ENCODE measurements at regions not wholly inside any gene's neighbourhood (a gene's known extent, or its start where the extent isn't known, plus 50 kb on each side); places are given as distances from the start of the nearest gene placed in this dataset.
"Not testable (repeated sequence)": the region's sequence is repeated elsewhere in the genome, so short reads cannot be mapped to it uniquely, and the experiment has no call there.

DNA sequence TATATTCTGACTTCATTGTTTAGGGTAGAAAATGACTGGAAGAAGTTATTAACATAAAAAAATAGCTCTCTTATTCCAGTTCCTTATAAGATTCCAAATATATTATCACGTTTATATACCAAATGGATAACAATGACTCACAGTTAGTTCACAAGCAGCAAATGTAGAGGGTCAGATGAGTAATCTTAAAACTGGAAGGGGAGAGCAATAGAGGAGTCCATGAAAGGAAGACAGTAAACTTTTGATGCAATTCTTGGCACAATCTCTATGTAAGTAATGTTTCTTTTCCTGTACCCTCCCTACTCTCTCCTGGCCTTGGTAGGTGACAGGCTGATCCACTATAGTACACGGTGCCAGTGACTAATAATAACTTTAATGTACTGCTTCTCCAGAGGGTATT lies 259.0 kb upstream of the TRPC5 start:
- H3K27ac Mint-ChIP-seq: no peak overlapping the region
- no peak for DNase-seq (ENCODE audit: low spot score)
- no peak overlapping the region for H3K4me3 Mint-ChIP-seq (ENCODE audit: low read depth)
- H3K36me3 Mint-ChIP-seq (ENCODE audit: low read depth): no peaks in the 10 kb centered on the region
- no peaks in the 10 kb centered on the region for H3K27me3 Mint-ChIP-seq (ENCODE audit: low read depth)
- intact Hi-C loops (cut with micrococcal nuclease): no loop called here
- no peaks in the 10 kb centered on the region for H3K9me3 Mint-ChIP-seq
- no peaks in the 10 kb centered on the region for H3K4me1 Mint-ChIP-seq (ENCODE audit: low read depth)

GRCh38 chrX:112313201-112313600 lies 230.6 kb upstream of the TRPC5 start:
- H3K36me3 Mint-ChIP-seq (ENCODE audit: low read depth): no peaks in the 10 kb centered on the region

DNA sequence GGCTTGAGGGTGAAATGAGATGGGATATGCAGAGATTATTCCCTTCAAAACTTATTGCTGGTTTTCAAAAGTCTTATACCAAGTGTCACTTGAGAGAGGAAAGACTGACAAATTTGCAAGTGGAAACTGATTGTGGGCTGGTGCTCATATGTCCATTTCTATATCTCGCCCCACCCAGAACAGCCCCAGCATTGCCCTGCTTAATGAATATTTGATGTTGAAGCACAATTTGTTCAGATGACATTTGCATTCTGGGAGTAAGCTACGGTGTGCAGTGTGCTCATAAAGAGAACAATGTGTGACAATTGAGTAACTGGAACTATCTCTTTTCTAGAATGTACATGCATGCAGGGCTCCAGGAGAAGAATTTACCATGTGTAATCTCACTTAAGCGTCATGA lies 223.5 kb upstream of the TRPC5 start:
- H3K36me3 Mint-ChIP-seq (ENCODE audit: low read depth): no peaks in the 10 kb centered on the region
- H3K27ac Mint-ChIP-seq: no peak overlapping the region
- H3K4me1 Mint-ChIP-seq (ENCODE audit: low read depth): no peaks in the 10 kb centered on the region
- H3K9me3 Mint-ChIP-seq: no peaks in the 10 kb centered on the region
- H3K4me3 Mint-ChIP-seq (ENCODE audit: low read depth): no peak overlapping the region
- no peaks in the 10 kb centered on the region for H3K27me3 Mint-ChIP-seq (ENCODE audit: low read depth)
- intact Hi-C loops (cut with micrococcal nuclease): no loop called here
- DNase-seq (ENCODE audit: low spot score): no peak

More at GRCh38 chrX:112313201-112313600, 230.6 kb upstream of the TRPC5 start:
- Mint-ChIP-seq H3K4me1 (ENCODE audit: low read depth) (no peaks in the 10 kb centered on the region), H3K27me3 (ENCODE audit: low read depth) (no peaks in the 10 kb centered on the region), H3K9me3 (no peaks in the 10 kb centered on the region), H3K27ac (no peak overlapping the region), H3K4me3 (ENCODE audit: low read depth) (no peak overlapping the region)
- no peak for DNase-seq (ENCODE audit: low spot score)
- intact Hi-C loops (cut with micrococcal nuclease): no loop called here

DNA sequence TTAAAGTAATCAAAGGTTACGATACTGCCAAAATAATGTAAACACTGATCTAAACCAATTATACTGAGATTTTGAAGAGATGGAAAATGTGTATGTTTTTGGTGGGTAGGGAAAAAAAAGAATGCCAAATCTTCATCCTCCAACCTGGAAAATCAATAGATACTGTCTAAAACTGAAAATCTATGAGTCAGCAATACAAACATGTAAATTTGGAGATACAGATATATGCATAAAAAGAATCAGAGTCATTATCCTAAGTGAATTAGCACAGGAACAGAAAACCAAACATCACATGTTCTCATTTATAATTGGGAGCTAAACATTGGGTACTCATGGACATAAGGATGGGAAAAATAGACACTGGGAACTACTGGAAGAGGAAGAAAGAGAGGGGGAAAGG lies 197.4 kb upstream of the TRPC5 start:
- H3K27me3 Mint-ChIP-seq (ENCODE audit: low read depth): no peaks in the 10 kb centered on the region
- H3K27ac Mint-ChIP-seq: no peak overlapping the region
- intact Hi-C loops (cut with micrococcal nuclease): no loop called here
- DNase-seq (ENCODE audit: low spot score): no peak
- H3K9me3 Mint-ChIP-seq: no peaks in the 10 kb centered on the region
- H3K36me3 Mint-ChIP-seq (ENCODE audit: low read depth): no peaks in the 10 kb centered on the region
- H3K4me1 Mint-ChIP-seq (ENCODE audit: low read depth): no peaks in the 10 kb centered on the region
- no peak overlapping the region for H3K4me3 Mint-ChIP-seq (ENCODE audit: low read depth)

DNA sequence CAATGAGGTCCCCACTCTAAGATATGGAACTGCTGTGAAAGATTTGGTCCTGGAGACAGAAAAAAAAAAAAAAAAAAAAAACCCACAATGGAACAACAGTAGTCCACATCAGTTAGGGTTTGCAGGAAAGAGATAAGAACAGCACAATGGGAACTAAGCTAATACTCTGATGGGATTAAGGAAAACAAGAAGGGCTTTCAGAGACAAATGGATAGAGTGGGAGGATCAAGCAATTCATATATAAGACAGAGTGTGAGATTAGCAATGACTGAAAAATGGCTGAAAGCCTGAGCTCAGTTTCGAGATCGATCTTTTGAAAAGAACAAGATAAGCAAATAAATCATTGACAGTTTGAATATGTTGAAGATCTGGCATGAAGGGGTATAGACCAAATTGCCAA lies 188.4 kb upstream of the TRPC5 start:
- intact Hi-C loops (cut with micrococcal nuclease): no loop called here
- H3K4me3 Mint-ChIP-seq (ENCODE audit: low read depth): no peak overlapping the region
- no peaks in the 10 kb centered on the region for H3K27me3 Mint-ChIP-seq (ENCODE audit: low read depth)
- DNase-seq (ENCODE audit: low spot score): no peak
- no peaks in the 10 kb centered on the region for H3K36me3 Mint-ChIP-seq (ENCODE audit: low read depth)
- H3K27ac Mint-ChIP-seq: no peak overlapping the region
- no peaks in the 10 kb centered on the region for H3K4me1 Mint-ChIP-seq (ENCODE audit: low read depth)
- H3K9me3 Mint-ChIP-seq: no peaks in the 10 kb centered on the region

DNA sequence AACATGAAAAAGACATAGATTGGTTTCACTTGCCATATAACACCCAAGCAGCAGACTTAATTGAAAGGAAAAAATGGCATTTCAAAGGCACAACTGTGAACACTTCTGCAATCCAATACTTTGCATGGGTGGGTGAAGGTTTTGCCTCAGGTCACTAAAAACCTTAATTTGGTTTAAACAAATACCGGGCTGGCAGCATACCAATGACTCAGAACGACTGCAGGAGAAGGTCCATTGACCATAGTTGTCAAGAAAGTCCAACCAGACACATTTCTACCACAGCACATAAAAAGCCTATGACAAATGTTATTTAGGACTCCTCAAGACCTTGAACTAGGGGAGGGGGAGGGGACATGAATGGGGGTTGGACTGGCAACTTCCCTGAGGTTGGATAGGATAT lies 183.6 kb upstream of the TRPC5 start:
- no peaks in the 10 kb centered on the region for H3K4me1 Mint-ChIP-seq (ENCODE audit: low read depth)
- no peak for DNase-seq (ENCODE audit: low spot score)
- H3K36me3 Mint-ChIP-seq (ENCODE audit: low read depth): no peaks in the 10 kb centered on the region
- no peak overlapping the region for H3K27ac Mint-ChIP-seq
- no peaks in the 10 kb centered on the region for H3K27me3 Mint-ChIP-seq (ENCODE audit: low read depth)
- intact Hi-C loops (cut with micrococcal nuclease): no loop called here
- H3K4me3 Mint-ChIP-seq (ENCODE audit: low read depth): no peak overlapping the region
- H3K9me3 Mint-ChIP-seq: no peaks in the 10 kb centered on the region

DNA sequence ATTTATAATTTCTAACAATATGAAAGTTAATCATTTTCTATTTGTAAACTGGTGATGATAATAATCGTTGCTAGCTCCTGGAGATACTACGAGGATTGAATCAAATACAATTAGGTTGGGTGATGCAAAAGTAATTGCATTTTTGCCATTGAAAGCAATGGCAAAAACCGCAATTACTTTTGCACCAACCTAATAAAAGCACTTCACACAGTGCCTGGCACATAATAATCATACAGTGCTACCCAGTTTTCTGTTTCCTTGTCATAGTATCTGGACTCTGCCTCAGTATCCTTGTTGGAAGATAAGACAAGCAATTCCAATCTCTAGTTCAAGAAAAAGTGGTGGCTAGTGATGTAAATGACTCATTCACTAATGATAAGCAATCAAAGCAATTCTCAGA lies 176.8 kb upstream of the TRPC5 start:
- no peaks in the 10 kb centered on the region for H3K36me3 Mint-ChIP-seq (ENCODE audit: low read depth)
- H3K4me1 Mint-ChIP-seq (ENCODE audit: low read depth): no peaks in the 10 kb centered on the region
- H3K9me3 Mint-ChIP-seq: no peaks in the 10 kb centered on the region
- no peak overlapping the region for H3K27ac Mint-ChIP-seq
- H3K27me3 Mint-ChIP-seq (ENCODE audit: low read depth): no peaks in the 10 kb centered on the region
- no peak overlapping the region for H3K4me3 Mint-ChIP-seq (ENCODE audit: low read depth)
- intact Hi-C loops (cut with micrococcal nuclease): no loop called here
- DNase-seq (ENCODE audit: low spot score): no peak

- H3K9me3 Mint-ChIP-seq: no peaks in the 10 kb centered on the region
- no peaks in the 10 kb centered on the region for H3K36me3 Mint-ChIP-seq (ENCODE audit: low read depth)
- intact Hi-C loops (cut with micrococcal nuclease): no loop called here
- no peak overlapping the region for H3K4me3 Mint-ChIP-seq (ENCODE audit: low read depth)
- H3K27me3 Mint-ChIP-seq (ENCODE audit: low read depth): no peaks in the 10 kb centered on the region
- DNase-seq (ENCODE audit: low spot score): no peak
- no peaks in the 10 kb centered on the region for H3K4me1 Mint-ChIP-seq (ENCODE audit: low read depth)
- H3K27ac Mint-ChIP-seq: no peak overlapping the region
Measured at GRCh38 chrX:112254896-112255295, 172.3 kb upstream of the TRPC5 start.

GRCh38 chrX:112247714-112248113 lies 165.1 kb upstream of the TRPC5 start:
- Mint-ChIP-seq H3K36me3 (ENCODE audit: low read depth) (no peaks in the 10 kb centered on the region), H3K27me3 (ENCODE audit: low read depth) (no peaks in the 10 kb centered on the region), H3K4me1 (ENCODE audit: low read depth) (no peaks in the 10 kb centered on the region), H3K4me3 (ENCODE audit: low read depth) (no peak overlapping the region), H3K9me3 (no peaks in the 10 kb centered on the region), H3K27ac (no peak overlapping the region)
- intact Hi-C loops (cut with micrococcal nuclease): no loop called here
- DNase-seq (ENCODE audit: low spot score): no peak

DNA sequence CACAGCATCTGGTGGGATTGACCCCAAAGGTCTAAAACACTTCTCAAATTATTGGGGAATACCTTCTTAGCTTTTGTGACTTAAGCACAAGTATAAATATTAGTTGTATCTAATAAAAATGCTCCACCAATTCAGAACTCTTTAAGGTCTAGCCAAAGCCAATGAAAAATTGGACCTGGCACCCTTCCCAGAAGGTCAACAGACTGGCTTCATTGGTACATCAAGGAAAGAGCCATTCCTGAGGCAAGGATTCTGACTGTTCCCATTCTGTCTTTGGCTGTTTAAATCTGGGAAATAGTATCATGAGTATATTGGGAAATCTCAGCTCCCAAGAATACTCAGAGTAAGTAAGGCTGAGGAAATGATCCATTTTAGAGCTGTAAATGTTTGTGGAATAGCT lies 153.0 kb upstream of the TRPC5 start:
- intact Hi-C loops (cut with micrococcal nuclease): no loop called here

DNA sequence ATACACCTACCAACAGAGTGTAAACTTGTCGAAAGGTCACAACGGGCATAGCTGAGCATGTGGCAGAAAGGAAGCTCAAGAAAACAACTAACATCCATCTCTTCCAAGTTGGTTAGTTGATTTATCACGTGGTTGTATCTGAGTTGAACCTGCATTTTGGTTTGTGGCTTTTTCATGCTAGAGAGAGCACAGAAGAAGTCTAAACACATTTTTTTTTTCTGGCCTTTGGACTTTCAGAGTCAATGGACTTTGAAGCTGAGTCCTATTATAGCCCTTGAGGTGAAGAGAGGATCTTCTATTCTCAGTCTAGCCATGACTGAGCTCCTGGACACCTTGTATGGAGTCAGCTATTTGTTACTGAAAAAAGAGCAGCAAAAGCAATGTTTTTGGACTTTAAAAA lies 150.6 kb upstream of the TRPC5 start:
- Mint-ChIP-seq H3K36me3 (ENCODE audit: low read depth) (no peaks in the 10 kb centered on the region), H3K4me3 (ENCODE audit: low read depth) (no peak overlapping the region), H3K27ac (no peak overlapping the region), H3K27me3 (ENCODE audit: low read depth) (no peaks in the 10 kb centered on the region), H3K4me1 (ENCODE audit: low read depth) (no peaks in the 10 kb centered on the region), H3K9me3 (no peaks in the 10 kb centered on the region)
- intact Hi-C loops (cut with micrococcal nuclease): no loop called here
- DNase-seq (ENCODE audit: low spot score): no peak

More for the DNA sequence above, 153.0 kb upstream of the TRPC5 start:
- no peak for DNase-seq (ENCODE audit: low spot score)
- H3K27ac Mint-ChIP-seq: no peak overlapping the region
- H3K36me3 Mint-ChIP-seq (ENCODE audit: low read depth): no peaks in the 10 kb centered on the region
- H3K9me3 Mint-ChIP-seq: no peaks in the 10 kb centered on the region
- H3K4me3 Mint-ChIP-seq (ENCODE audit: low read depth): no peak overlapping the region
- H3K4me1 Mint-ChIP-seq (ENCODE audit: low read depth): no peaks in the 10 kb centered on the region
- H3K27me3 Mint-ChIP-seq (ENCODE audit: low read depth): no peaks in the 10 kb centered on the region

DNA sequence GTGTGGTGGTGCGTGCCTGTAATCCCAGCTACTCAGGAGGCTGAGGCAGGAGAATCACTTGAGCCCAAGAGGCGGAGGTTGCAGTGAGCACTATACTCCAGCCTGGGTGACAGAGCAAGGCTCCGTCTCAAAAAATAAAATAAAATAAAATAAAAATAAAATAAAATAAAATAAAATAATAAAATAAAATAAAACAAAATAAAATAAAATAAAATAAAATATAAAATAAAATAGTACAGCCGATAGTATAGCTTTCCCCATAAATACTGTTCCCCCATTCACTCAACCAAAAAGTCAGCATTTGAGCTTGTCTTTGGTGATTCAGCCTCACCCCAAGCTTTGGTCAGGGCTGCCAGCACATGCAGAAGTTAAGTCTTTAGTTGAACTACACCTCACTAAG lies 144.2 kb upstream of the TRPC5 start:
- H3K36me3 Mint-ChIP-seq (ENCODE audit: low read depth); H3K4me3 Mint-ChIP-seq (ENCODE audit: low read depth); H3K9me3 Mint-ChIP-seq; intact Hi-C loops (cut with micrococcal nuclease); H3K27ac Mint-ChIP-seq; DNase-seq (ENCODE audit: low spot score); H3K27me3 Mint-ChIP-seq (ENCODE audit: low read depth); H3K4me1 Mint-ChIP-seq (ENCODE audit: low read depth): not testable (repeated sequence)

DNA sequence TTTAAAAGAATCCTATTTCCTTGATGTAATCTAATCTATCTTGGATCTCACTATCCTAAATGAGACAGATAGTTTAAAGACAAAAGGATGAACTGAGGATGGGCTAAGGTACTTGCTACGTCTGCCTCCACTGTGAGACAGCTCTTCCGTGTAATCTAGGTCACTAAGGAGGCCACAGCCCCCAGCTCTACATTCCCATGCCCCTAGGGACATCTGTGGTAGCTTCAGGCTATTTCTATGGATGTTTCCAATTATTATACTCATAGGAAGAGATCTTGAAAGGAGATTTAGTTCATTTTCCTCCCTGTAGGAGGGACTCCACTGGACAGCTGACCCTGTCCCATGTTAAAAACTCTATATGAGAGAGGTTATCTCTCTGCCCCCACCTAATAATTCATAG lies 140.8 kb upstream of the TRPC5 start:
- H3K36me3 Mint-ChIP-seq (ENCODE audit: low read depth): no peaks in the 10 kb centered on the region
- no peaks in the 10 kb centered on the region for H3K9me3 Mint-ChIP-seq
- H3K27ac Mint-ChIP-seq: no peak overlapping the region
- no peak for DNase-seq (ENCODE audit: low spot score)
- H3K4me3 Mint-ChIP-seq (ENCODE audit: low read depth): no peak overlapping the region
- intact Hi-C loops (cut with micrococcal nuclease): no loop called here
- no peaks in the 10 kb centered on the region for H3K27me3 Mint-ChIP-seq (ENCODE audit: low read depth)
- no peaks in the 10 kb centered on the region for H3K4me1 Mint-ChIP-seq (ENCODE audit: low read depth)

DNA sequence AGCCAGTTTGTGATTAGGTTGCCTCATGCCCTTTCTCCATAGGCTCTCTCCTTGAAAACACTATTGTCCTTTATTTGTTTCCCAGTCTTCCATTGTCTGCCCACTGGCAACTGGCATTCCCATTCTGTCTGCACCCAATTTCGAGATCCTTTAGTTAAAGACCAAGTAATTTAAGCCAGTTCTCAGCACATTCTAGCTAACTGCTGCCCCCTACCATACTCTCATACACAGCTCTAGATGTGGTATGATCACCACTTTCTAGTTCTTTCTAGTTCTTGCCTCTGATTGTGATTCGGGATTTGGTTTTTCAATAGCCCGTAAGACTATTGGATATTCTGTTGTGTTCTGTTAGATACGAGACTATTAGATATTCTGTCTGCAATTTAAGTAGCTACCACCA lies 135.8 kb upstream of the TRPC5 start:
- Mint-ChIP-seq H3K9me3 (no peaks in the 10 kb centered on the region), H3K4me1 (ENCODE audit: low read depth) (no peaks in the 10 kb centered on the region), H3K4me3 (ENCODE audit: low read depth) (no peak overlapping the region), H3K27me3 (ENCODE audit: low read depth) (no peaks in the 10 kb centered on the region), H3K27ac (no peak overlapping the region), H3K36me3 (ENCODE audit: low read depth) (no peaks in the 10 kb centered on the region)
- DNase-seq (ENCODE audit: low spot score): no peak
- intact Hi-C loops (cut with micrococcal nuclease): no loop called here
